HT-29 (cell line): ENCODE measurements at regions not wholly inside any gene's neighbourhood (a gene's known extent, or its start where the extent isn't known, plus 50 kb on each side); places are given as distances from the start of the nearest gene placed in this dataset.

Source experiments
- DNase-seq: peaks from one replicate; pipeline ENCODE4 v3.0.0-alpha.2; 2015; ENCODE audit warnings: low spot score

GRCh38 chr9:12511726-12512125, 181.5 kb upstream of the TYRP1 start:
- no peak for DNase-seq

GRCh38 chr9:12516031-12516430, 177.2 kb upstream of the TYRP1 start:
- no peak for DNase-seq

GRCh38 chr9:12516573-12516972, 176.6 kb upstream of the TYRP1 start:
- no peak for DNase-seq

DNA sequence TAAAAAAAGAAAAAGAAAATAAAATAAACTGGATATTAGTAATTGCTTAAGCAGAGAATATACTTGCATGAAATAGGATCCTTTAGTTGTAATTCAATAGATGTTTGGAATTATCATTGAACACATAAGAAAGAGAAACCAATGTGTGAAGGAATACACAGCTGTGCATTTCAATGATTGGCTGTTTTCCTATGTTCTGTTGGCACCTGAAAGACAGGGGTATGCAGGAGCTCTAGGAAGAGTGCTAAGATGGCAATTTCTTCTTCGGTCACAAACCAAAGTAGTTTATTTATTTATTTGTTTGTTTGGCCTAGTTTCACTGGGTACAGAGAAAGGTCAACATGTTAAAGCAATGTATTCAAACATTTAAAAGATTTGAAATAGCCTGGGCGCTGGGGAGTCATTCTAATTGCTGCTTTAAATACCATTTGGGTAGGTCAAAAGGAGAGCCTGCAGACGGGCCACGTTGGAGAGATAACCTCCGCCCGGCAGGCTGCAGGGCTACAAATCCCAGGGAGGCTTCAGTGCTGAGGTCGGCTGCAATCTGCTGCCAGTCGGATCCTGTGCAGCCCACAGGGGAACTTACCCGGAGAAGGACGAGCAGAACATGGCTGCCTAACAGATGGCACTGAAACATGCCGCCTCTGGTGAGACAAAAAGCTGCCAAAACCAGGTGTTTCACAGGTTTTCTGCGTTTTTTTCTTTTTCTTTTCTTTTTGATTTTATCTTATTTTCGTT, 154.2 kb upstream of the TYRP1 start:
- DNase-seq, result no peak

GRCh38 chr9:12539580-12539975, 153.6 kb upstream of the TYRP1 start:
- no peak for DNase-seq

- DNase-seq, result no peak
Observed at GRCh38 chr9:12544700-12545099, 148.5 kb upstream of the TYRP1 start.

GRCh38 chr9:12554636-12555035, 138.5 kb upstream of the TYRP1 start:
- peak; percentile 28 for DNase-seq

DNA sequence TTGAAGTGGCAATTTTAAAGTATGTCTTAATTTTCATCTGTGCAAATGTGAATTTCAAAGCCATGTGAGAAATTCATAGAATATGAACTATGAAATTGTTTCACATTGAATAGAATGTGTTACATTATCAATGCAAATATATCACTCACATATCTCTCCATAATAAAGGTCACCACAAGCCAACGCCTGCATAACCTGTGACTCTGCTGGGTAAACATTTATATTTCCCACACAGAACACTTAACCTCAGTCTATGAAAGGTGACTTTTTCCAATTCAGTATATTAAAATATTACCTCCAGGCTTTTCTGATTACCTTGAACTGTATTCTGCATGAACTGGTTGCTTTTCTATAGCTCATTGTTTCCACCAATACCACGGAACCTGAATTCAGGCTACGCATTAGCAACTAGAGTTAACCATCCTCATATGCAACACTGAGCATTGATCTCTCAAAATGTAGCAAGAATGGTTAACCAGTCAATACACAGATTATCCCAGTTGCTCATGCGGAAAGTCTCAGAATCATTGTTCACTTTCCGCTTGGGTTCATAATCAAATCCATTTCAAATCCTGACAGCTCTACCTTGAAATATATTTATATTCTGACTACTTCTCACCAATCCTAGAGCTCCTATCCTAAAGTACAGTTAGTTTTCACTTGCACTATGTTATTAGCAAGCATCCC, 126.6 kb upstream of the TYRP1 start:
- DNase-seq, result no peak

GRCh38 chr9:12584656-12585522, 108.3 kb upstream of the TYRP1 start:
- DNase-seq, result no peak

DNA sequence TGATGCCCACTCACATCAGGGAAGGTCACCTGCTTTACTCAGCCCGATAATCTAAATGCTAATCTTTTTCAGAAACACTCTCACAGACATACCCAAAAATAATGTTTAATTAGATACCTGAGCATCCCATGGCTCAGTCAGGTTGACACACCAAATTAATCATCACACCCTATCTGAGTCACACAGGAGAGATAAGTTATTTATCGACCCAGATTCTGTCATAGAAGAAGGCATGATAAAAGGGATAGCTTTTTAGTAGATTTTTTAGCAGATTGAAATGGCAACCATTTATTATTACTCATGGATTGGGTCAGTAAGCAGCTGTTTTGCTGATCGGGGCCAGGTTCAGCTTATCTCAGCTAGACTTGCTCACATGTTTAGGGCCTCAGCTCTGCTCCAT, 97.8 kb upstream of the TYRP1 start:
- no peak for DNase-seq

DNA sequence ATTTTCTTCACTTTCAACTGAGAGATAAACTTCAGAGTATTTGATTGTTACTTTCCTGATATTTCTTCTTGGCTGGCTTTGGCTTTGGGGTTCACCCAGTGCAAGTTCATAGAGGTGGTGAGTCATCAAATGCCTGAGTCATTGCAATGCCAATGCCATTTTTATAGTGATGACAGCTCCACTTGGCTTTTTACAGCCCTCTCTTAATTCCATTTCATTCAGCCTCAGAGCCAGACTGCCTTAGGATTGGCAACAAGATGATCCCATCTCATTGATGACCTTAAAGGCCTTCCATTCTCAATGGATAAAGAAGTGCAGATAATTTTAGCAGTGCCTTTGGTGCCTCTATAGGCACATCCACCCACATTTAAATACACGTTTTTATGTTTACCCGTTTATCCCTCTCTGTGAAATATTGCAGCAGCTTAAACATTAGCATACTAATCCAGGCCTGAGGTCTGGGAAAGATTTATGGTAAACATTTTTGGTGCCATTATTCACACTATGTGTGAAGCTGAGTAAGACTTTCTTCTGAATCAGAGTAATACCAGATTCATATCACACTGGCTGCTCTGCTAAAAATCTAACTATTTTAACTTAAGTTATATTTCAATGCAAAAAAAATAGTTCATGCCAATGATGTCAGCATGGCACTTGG, 88.9 kb upstream of the TYRP1 start:
- DNase-seq, result peak; percentile 38

GRCh38 chr9:12612211-12612770, 80.9 kb upstream of the TYRP1 start:
- no peak for DNase-seq

DNA sequence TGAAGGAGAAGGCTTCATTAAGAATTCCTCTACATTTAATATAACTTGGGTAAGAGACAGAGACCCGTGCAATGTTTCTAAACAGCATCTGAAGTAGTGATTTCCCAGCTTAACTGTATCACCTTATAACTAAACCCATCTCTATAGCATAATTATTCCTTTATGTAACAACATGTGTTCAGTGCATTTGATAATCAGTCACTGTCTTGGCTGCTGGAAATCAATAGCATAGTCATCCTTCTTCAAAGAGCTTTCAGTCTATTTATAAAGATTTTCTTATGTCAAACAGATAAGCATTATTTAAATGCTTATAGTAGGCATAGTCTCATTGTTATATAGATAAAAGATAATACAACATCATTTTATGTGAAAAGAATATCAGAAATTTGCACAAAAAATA, 80.1 kb upstream of the TYRP1 start:
- DNase-seq, result no peak

DNA sequence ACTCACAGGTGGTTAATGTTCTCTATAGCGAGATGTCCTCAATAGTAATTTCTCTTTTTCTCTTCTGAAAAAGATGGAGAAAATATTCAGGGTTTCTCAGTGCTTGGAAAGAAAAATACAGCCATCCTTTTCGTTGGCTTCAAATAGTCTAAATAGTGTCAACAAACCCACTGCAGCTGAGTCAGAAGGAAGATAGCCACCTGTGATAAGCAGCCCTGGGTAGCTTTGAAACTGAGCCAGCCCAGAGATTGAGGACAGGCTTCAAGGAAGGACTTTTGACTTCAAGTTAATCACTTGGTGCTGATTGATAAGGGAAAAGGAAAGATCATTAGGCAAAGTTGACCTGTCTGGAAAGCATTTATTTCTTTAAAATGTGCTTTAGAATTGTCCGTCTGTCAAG, 78.7 kb upstream of the TYRP1 start:
- no peak for DNase-seq

DNA sequence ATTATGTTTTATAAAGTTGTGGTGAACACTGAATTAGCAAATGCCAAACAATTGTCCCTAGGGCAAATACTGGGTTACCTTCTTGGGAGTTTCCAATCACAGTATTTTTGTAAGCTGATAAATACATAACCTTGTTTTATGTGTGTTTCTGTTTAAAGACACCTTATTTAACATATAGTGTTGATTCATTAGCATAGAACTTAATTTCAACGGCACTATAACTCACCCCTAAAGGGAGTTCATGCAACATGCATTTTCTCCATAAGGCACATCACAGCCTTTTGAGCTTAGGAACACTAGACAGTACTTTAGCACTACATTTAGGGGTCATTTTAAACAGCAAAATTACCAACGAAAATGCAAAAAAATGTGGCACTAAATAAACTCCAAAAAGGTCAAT, 74.2 kb upstream of the TYRP1 start:
- no peak for DNase-seq

DNA sequence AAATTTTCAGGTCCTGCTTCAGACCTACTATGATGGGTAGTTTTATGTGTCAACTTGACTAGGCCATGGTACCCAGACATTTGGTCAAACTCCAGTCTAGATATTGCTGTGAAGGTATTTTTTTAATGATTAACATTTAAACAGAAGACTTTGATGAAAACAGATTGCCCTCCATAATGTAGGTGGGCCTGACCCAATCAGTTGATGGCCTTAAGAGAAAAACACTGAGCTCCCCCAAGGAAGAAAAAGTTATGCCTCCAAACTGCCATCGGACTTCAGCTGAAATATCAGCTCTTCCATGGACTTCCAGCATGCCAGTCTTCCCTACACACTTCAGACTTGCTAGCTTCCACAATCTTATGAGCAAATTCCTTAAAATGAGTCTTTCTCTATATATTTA, 67.3 kb upstream of the TYRP1 start:
- DNase-seq, result no peak

- DNase-seq, result no peak
Observed at GRCh38 chr9:12627096-12627495, 66.1 kb upstream of the TYRP1 start.

DNA sequence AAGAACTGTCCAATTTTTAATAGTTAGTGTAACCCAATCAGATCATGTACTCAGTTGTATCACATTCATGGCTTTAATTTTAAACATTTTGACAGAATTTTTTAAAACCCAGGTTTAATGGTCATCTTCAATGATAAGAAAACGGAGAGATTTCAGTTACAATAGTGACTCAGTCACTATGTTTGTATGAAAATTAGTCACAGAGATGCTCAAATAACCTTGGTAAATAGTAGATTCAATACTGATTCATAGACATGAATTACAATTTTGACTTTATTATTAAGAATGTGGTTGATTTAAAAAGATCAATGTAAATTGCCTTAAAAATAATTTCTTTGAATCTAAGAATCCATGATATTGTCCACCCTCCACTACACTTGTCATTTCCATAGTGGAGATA, 64.6 kb upstream of the TYRP1 start:
- no peak for DNase-seq

- no peak for DNase-seq
Observed at GRCh38 chr9:12629067-12629466, 64.1 kb upstream of the TYRP1 start.

- DNase-seq, result no peak
Observed at GRCh38 chr9:12631866-12632265, 61.3 kb upstream of the TYRP1 start.

- no peak for DNase-seq
Observed at GRCh38 chr9:12633016-12633765, 60.0 kb upstream of the TYRP1 start.
